ENCODE measurements at regions not wholly inside any gene's neighbourhood (a gene's known extent, or its start where the extent isn't known, plus 50 kb on each side); places are given as distances from the start of the nearest gene placed in this dataset.

- 72% methylated on average over 4 of the region's 4 CpGs for WGBS
- Histone ChIP-seq H3K27ac (ENCODE audit: low read length, poor library complexity, severe bottlenecking) (no peak overlapping the region), H3K9me3 (ENCODE audit: control insufficient read depth, low read length) (peaks cover 15% of the 10 kb centered on the region), H2BK5ac (ENCODE audit: low read depth, low read length, poor library complexity, severe bottlenecking) (no peak overlapping the region), H3K4me2 (ENCODE audit: low read length, poor library complexity, severe bottlenecking) (no peak overlapping the region), H2BK120ac (ENCODE audit: low read depth, low read length) (no peak overlapping the region), H3K14ac (ENCODE audit: low read length in 2 of 2) (no peak overlapping the region), H3K36me3 (ENCODE audit: control insufficient read depth in 1 of 2, insufficient read depth in 2 of 2, low read depth in 1 of 2, low read length in 2 of 2) (no peaks in the 10 kb centered on the region), H3K18ac (ENCODE audit: low read depth in 1 of 2, low read length in 2 of 2) (no peak overlapping the region), H4K8ac (ENCODE audit: low read length) (no peak overlapping the region), H3K4me1 (ENCODE audit: control insufficient read depth, insufficient read depth, low read depth, low read length) (peaks cover 12% of the 10 kb centered on the region), H3K4me3 (ENCODE audit: insufficient read depth in 1 of 2, low read depth in 1 of 2, low read length in 2 of 2) (no peak overlapping the region), H4K91ac (ENCODE audit: low read length) (peak overlapping the region; percentile 9), H2AK5ac (ENCODE audit: low read length, severe bottlenecking) (no peak overlapping the region), H2BK12ac (ENCODE audit: low read length in 2 of 2) (peak overlapping the region in 1 of 2 experiments; percentile 6), H3K27me3 (ENCODE audit: control insufficient read depth in 1 of 2, insufficient read depth in 1 of 2, low read length in 2 of 2) (no peaks in the 10 kb centered on the region), H3K4ac (ENCODE audit: low read depth in 1 of 2, low read length in 2 of 2) (no peak overlapping the region), H3K9ac (ENCODE audit: low read length) (no peak overlapping the region), H3K23ac (ENCODE audit: low read length in 2 of 2) (no peak overlapping the region), H2AFZ (ENCODE audit: low read depth, low read length) (no peak overlapping the region), H2BK15ac (ENCODE audit: low read depth, poor library complexity, severe bottlenecking) (no peak overlapping the region), H3K79me1 (replicated peaks; ENCODE audit: low read length, poor library complexity, severe bottlenecking) (no peaks in the 10 kb centered on the region)
- no peak for DNase-seq
These were observed 56.4 kb upstream of the IER5L start for GRCh38 chr9:129234491-129234890.

DNA sequence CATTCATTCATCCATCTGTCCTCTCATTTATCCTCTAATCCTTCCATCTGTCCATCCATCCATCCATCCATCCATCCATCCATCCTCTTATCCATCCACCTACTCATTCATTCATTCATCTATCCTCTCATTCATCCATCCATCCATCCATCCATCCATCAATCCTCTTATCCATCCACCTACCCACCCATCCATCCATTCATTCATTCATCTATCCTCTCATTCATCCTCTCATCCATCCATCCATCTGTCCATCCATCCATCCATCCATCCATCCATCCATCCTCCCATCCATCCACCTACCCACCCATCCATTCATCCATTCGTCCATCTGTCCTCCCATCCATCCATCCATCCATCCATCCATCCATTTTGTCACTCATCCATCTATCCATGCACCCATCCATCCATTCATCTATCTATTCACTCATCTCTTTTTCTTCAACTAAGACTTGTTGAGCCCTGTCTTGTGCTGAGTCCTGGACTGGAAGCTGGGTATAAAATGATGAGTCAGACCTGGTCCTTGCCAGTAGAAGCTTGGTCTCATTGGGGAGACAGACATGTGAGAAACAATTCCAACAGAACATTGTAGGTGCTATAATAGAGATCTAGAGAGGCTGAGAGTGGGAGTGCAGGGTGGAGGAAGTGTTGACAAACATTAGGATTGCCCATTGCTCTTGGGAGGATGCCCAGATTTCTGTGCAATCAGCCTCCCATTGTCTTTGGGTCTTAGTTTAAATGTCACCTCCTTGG, 55.0 kb upstream of the IER5L start:
- peak overlapping the region in 1 of 2 experiments; percentile 4 for H3K4me3 ChIP-seq (ENCODE audit: insufficient read depth in 1 of 2, low read depth in 1 of 2, low read length in 2 of 2)
- no peak overlapping the region for H2BK12ac ChIP-seq (ENCODE audit: low read length in 2 of 2)
- no peak overlapping the region for H3K27ac ChIP-seq (ENCODE audit: low read length, poor library complexity, severe bottlenecking)
- WGBS, result 88% methylated on average over 1 of the region's 1 CpG
- no peak overlapping the region for H4K91ac ChIP-seq (ENCODE audit: low read length)
- no peak overlapping the region for H2BK15ac ChIP-seq (ENCODE audit: low read depth, poor library complexity, severe bottlenecking)
- no peak overlapping the region for H3K4ac ChIP-seq (ENCODE audit: low read depth in 1 of 2, low read length in 2 of 2)
- no peak overlapping the region for H2AFZ ChIP-seq (ENCODE audit: low read depth, low read length)
- no peaks in the 10 kb centered on the region for H3K79me1 ChIP-seq (replicated peaks; ENCODE audit: low read length, poor library complexity, severe bottlenecking)
- H3K18ac ChIP-seq (ENCODE audit: low read depth in 1 of 2, low read length in 2 of 2), result no peak overlapping the region
- H3K9ac ChIP-seq (ENCODE audit: low read length), result no peak overlapping the region
- H4K8ac ChIP-seq (ENCODE audit: low read length), result no peak overlapping the region
- no peak overlapping the region for H2BK120ac ChIP-seq (ENCODE audit: low read depth, low read length)
- H3K4me1 ChIP-seq (ENCODE audit: control insufficient read depth, insufficient read depth, low read depth, low read length), result peaks cover 15% of the 10 kb centered on the region
- H3K23ac ChIP-seq (ENCODE audit: low read length in 2 of 2), result no peak overlapping the region
- no peak overlapping the region for H3K4me2 ChIP-seq (ENCODE audit: low read length, poor library complexity, severe bottlenecking)
- no peak overlapping the region for H2BK5ac ChIP-seq (ENCODE audit: low read depth, low read length, poor library complexity, severe bottlenecking)
- H3K9me3 ChIP-seq (ENCODE audit: control insufficient read depth, low read length), result peaks cover 15% of the 10 kb centered on the region
- H2AK5ac ChIP-seq (ENCODE audit: low read length, severe bottlenecking), result no peak overlapping the region
- no peak overlapping the region for H3K14ac ChIP-seq (ENCODE audit: low read length in 2 of 2)
- no peaks in the 10 kb centered on the region for H3K36me3 ChIP-seq (ENCODE audit: control insufficient read depth in 1 of 2, insufficient read depth in 2 of 2, low read depth in 1 of 2, low read length in 2 of 2)
- H3K27me3 ChIP-seq (ENCODE audit: control insufficient read depth in 1 of 2, insufficient read depth in 1 of 2, low read length in 2 of 2), result no peaks in the 10 kb centered on the region
- DNase-seq, result no peak

DNA sequence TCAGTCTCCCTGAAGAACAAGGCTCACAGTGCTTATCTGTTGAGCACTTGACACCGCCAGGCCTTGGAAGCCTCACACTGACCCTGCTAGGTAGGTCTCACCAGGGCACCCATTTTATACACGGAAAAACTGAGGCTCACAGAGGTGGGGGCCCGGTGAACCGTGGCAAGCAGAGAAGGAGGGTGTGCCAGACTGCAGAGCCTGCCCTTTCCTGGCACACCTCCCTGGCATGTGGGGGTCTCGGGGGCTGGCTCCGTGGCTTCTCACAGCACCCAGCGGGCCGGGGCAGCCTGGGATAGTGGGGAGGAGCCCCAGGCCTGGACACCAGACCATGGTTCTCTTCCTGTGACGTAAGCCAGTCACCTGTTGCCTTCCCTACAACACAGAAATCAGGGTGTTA, 53.7 kb upstream of the IER5L start:
- H3K27me3 ChIP-seq (ENCODE audit: control insufficient read depth in 1 of 2, insufficient read depth in 1 of 2, low read length in 2 of 2), result no peaks in the 10 kb centered on the region
- H3K4me1 ChIP-seq (ENCODE audit: control insufficient read depth, insufficient read depth, low read depth, low read length), result peaks cover 4% of the 10 kb centered on the region
- H2BK5ac ChIP-seq (ENCODE audit: low read depth, low read length, poor library complexity, severe bottlenecking), result no peak overlapping the region
- no peak overlapping the region for H3K23ac ChIP-seq (ENCODE audit: low read length in 2 of 2)
- H3K36me3 ChIP-seq (ENCODE audit: control insufficient read depth in 1 of 2, insufficient read depth in 2 of 2, low read depth in 1 of 2, low read length in 2 of 2), result no peaks in the 10 kb centered on the region
- no peaks in the 10 kb centered on the region for H3K79me1 ChIP-seq (replicated peaks; ENCODE audit: low read length, poor library complexity, severe bottlenecking)
- no peak overlapping the region for H3K14ac ChIP-seq (ENCODE audit: low read length in 2 of 2)
- H2BK12ac ChIP-seq (ENCODE audit: low read length in 2 of 2), result peak overlapping the region in 1 of 2 experiments; percentile 4
- H2BK120ac ChIP-seq (ENCODE audit: low read depth, low read length), result no peak overlapping the region
- no peak overlapping the region for H3K4me2 ChIP-seq (ENCODE audit: low read length, poor library complexity, severe bottlenecking)
- no peak overlapping the region for H3K18ac ChIP-seq (ENCODE audit: low read depth in 1 of 2, low read length in 2 of 2)
- peaks cover 15% of the 10 kb centered on the region for H3K9me3 ChIP-seq (ENCODE audit: control insufficient read depth, low read length)
- no peak overlapping the region for H4K8ac ChIP-seq (ENCODE audit: low read length)
- H2AK5ac ChIP-seq (ENCODE audit: low read length, severe bottlenecking), result no peak overlapping the region
- H3K4ac ChIP-seq (ENCODE audit: low read depth in 1 of 2, low read length in 2 of 2), result no peak overlapping the region
- H3K4me3 ChIP-seq (ENCODE audit: insufficient read depth in 1 of 2, low read depth in 1 of 2, low read length in 2 of 2), result no peak overlapping the region
- DNase-seq, result no peak
- H4K91ac ChIP-seq (ENCODE audit: low read length), result no peak overlapping the region
- H3K9ac ChIP-seq (ENCODE audit: low read length), result no peak overlapping the region
- H2BK15ac ChIP-seq (ENCODE audit: low read depth, poor library complexity, severe bottlenecking), result no peak overlapping the region
- 92% methylated on average over 9 of the region's 9 CpGs for WGBS
- H2AFZ ChIP-seq (ENCODE audit: low read depth, low read length), result no peak overlapping the region
- H3K27ac ChIP-seq (ENCODE audit: low read length, poor library complexity, severe bottlenecking), result no peak overlapping the region

DNA sequence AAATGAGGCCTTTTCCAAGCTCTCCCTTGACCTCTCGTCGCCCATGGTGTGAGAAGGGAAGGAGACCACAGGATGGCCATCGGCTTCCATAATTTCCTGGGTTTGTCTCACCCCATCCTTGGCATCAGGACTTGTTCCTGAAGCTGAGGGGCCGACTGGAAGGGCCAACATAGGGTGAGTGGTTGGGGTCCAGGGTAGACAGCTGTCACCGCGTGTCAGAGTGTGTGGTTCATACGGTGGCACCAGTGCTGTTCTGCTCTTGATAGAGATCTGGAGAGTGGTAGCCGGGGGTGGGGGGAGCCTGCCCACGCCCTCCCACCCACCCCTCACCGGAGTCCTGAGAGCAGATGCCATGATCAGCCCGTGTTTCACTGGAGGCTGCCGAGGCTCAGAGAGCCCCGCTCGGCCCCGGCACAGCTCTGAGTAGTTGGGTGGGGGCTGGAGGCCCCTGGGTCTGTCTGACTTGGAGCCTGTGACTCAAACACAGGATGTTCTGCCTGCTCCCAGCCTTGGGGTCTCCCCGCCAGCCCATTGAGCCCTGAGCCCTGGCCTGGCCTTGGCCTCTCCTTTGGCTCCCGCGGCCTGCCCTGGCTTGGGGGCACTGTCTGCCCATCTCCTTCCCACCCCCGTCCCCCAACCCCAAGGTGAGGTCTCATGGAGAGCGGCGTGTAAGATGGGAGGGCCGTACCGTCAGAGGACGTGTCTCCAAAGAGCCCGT, 53.1 kb upstream of the IER5L start:
- Histone ChIP-seq H3K79me1 (replicated peaks; ENCODE audit: low read length, poor library complexity, severe bottlenecking) (no peaks in the 10 kb centered on the region), H3K9me3 (ENCODE audit: control insufficient read depth, low read length) (peaks cover 15% of the 10 kb centered on the region), H3K4me1 (ENCODE audit: control insufficient read depth, insufficient read depth, low read depth, low read length) (peaks cover 4% of the 10 kb centered on the region), H3K4me2 (ENCODE audit: low read length, poor library complexity, severe bottlenecking) (no peak overlapping the region), H3K27me3 (ENCODE audit: control insufficient read depth in 1 of 2, insufficient read depth in 1 of 2, low read length in 2 of 2) (no peaks in the 10 kb centered on the region), H3K9ac (ENCODE audit: low read length) (no peak overlapping the region), H3K4ac (ENCODE audit: low read depth in 1 of 2, low read length in 2 of 2) (no peak overlapping the region), H3K4me3 (ENCODE audit: insufficient read depth in 1 of 2, low read depth in 1 of 2, low read length in 2 of 2) (no peak overlapping the region), H2BK12ac (ENCODE audit: low read length in 2 of 2) (no peak overlapping the region), H3K36me3 (ENCODE audit: control insufficient read depth in 1 of 2, insufficient read depth in 2 of 2, low read depth in 1 of 2, low read length in 2 of 2) (no peaks in the 10 kb centered on the region), H2BK120ac (ENCODE audit: low read depth, low read length) (no peak overlapping the region), H2AK5ac (ENCODE audit: low read length, severe bottlenecking) (no peak overlapping the region), H2BK5ac (ENCODE audit: low read depth, low read length, poor library complexity, severe bottlenecking) (no peak overlapping the region), H4K8ac (ENCODE audit: low read length) (no peak overlapping the region), H2AFZ (ENCODE audit: low read depth, low read length) (no peak overlapping the region), H3K23ac (ENCODE audit: low read length in 2 of 2) (no peak overlapping the region), H2BK15ac (ENCODE audit: low read depth, poor library complexity, severe bottlenecking) (peak overlapping the region; percentile 39), H4K91ac (ENCODE audit: low read length) (no peak overlapping the region), H3K14ac (ENCODE audit: low read length in 2 of 2) (no peak overlapping the region), H3K27ac (ENCODE audit: low read length, poor library complexity, severe bottlenecking) (no peak overlapping the region), H3K18ac (ENCODE audit: low read depth in 1 of 2, low read length in 2 of 2) (no peak overlapping the region)
- WGBS, result 91% methylated on average over 22 of the region's 25 CpGs
- no peak for DNase-seq

All from mesenchymal stem cell (in vitro differentiated cells and primary cell).